Keratinocyte (primary cell): ENCODE measurements at regions not wholly inside any gene's neighbourhood (a gene's known extent, or its start where the extent isn't known, plus 50 kb on each side); places are given as distances from the start of the nearest gene placed in this dataset.

ENCODE experiments used
- DNase-seq: peaks from one replicate; pipeline ENCODE4 v3.0.0-alpha.2; 2011; ENCODE audit warnings: low read depth, missing footprints, low spot score
- FAIRE-seq: peaks from 2 replicates; lab custom pipeline; 2011; peaks lifted over from hg19 to GRCh38; lab: Jason Lieb, UNC
- H2AFZ ChIP-seq: 2 replicates; pipeline ENCODE4 v1.6.0; 2012; ENCODE audit warnings: low read length, control low read depth, inconsistent platforms; ENCODE audit not compliant: control insufficient read depth
- H3K27ac ChIP-seq: 2 replicates; pipeline ENCODE4 v1.5.1; 2011; ENCODE audit warnings: low read length; ENCODE audit not compliant: control insufficient read depth, insufficient read depth
- H3K27me3 ChIP-seq: 3 replicates; pipeline ENCODE4 v1.6.0; 2011; ENCODE audit warnings: low read length; ENCODE audit not compliant: control insufficient read depth, insufficient read depth; ENCODE audit errors: extremely low read depth
- H3K36me3 ChIP-seq, 2 experiments: 2 replicates in 1 of 2; 3 replicates in 1 of 2; pipeline ENCODE4 v1.5.1; 2011; ENCODE audit warnings: low read length in 2 of 2, mild to moderate bottlenecking in 1 of 2; ENCODE audit not compliant: control insufficient read depth in 2 of 2, insufficient read depth in 2 of 2; ENCODE audit errors: extremely low read depth in 1 of 2
- H3K4me1 ChIP-seq: 3 replicates; pipeline ENCODE4 v1.5.1; 2011; ENCODE audit warnings: low read length; ENCODE audit not compliant: control insufficient read depth, insufficient read depth; ENCODE audit errors: extremely low read depth
- H3K4me2 ChIP-seq: 3 replicates; pipeline ENCODE4 v1.6.0; 2011; ENCODE audit warnings: low read depth, low read length; ENCODE audit not compliant: control insufficient read depth, insufficient read depth; ENCODE audit errors: extremely low read depth
- H3K4me3 ChIP-seq, 3 experiments: fragments of 200-600 bp in 1 of 3; sonication (generic) in 1 of 3; 2 replicates in 2 of 3; 3 replicates in 1 of 3; pipeline ENCODE4 v1.5.1; 2011 to 2016; ENCODE audit warnings: low read length in 3 of 3, mild to moderate bottlenecking in 3 of 3, control low read depth in 2 of 3, inconsistent platforms in 1 of 3, low read depth in 1 of 3, mixed read lengths in 1 of 3, mixed run types in 1 of 3, moderate library complexity in 1 of 3; ENCODE audit not compliant: control insufficient read depth in 2 of 3, insufficient read depth in 2 of 3; ENCODE audit errors: extremely low read depth in 1 of 3
- H3K79me2 ChIP-seq: 2 replicates; pipeline ENCODE4 v1.6.0; 2012; ENCODE audit warnings: low read length; ENCODE audit not compliant: control insufficient read depth, insufficient read depth
- H3K9ac ChIP-seq: 3 replicates; pipeline ENCODE4 v1.6.0; 2011; ENCODE audit warnings: low read length; ENCODE audit not compliant: control insufficient read depth, insufficient read depth; ENCODE audit errors: extremely low read depth
- H3K9me1 ChIP-seq: 3 replicates; pipeline ENCODE4 v1.6.0; 2011; ENCODE audit warnings: low read length; ENCODE audit not compliant: control insufficient read depth, insufficient read depth; ENCODE audit errors: extremely low read depth
- H3K9me3 ChIP-seq: 2 replicates; pipeline ENCODE4 v1.5.1; 2012; ENCODE audit warnings: low read depth, low read length; ENCODE audit not compliant: control insufficient read depth
- H4K20me1 ChIP-seq: 3 replicates; pipeline ENCODE4 v1.6.0; 2011; ENCODE audit warnings: low read length; ENCODE audit not compliant: control insufficient read depth, insufficient read depth; ENCODE audit errors: extremely low read depth
- CTCF ChIP-seq, 3 experiments: IDR thresholded peaks in 1 of 3; conservative IDR thresholded peaks in 1 of 3; optimal IDR thresholded peaks in 1 of 3; 2 replicates in 2 of 3; 3 replicates in 1 of 3; pipeline versions ENCODE3 to v1.5.1; 2011; ENCODE audit warnings: low read length in 3 of 3, mild to moderate bottlenecking in 3 of 3, moderate library complexity in 2 of 3, control low read depth in 1 of 3, inconsistent platforms in 1 of 3; ENCODE audit not compliant: insufficient read depth in 2 of 3; ENCODE audit errors: extremely low read depth in 1 of 3
- EZH2 ChIP-seq: IDR thresholded peaks from one replicate; pipeline ENCODE4 v1.6.1; 2012; ENCODE audit warnings: inconsistent platforms, mild to moderate bottlenecking, low read length, moderate library complexity
- dilution Hi-C: fragments of 300-500 bp; cut with MboI; formaldehyde crosslinking; loops from one replicate; pipeline ENCODE4 v1.7.0; 2020; ENCODE audit warnings: low sequenced_read_pairs; ENCODE audit not compliant: extremely low pct_ligation_motif_present

DNA sequence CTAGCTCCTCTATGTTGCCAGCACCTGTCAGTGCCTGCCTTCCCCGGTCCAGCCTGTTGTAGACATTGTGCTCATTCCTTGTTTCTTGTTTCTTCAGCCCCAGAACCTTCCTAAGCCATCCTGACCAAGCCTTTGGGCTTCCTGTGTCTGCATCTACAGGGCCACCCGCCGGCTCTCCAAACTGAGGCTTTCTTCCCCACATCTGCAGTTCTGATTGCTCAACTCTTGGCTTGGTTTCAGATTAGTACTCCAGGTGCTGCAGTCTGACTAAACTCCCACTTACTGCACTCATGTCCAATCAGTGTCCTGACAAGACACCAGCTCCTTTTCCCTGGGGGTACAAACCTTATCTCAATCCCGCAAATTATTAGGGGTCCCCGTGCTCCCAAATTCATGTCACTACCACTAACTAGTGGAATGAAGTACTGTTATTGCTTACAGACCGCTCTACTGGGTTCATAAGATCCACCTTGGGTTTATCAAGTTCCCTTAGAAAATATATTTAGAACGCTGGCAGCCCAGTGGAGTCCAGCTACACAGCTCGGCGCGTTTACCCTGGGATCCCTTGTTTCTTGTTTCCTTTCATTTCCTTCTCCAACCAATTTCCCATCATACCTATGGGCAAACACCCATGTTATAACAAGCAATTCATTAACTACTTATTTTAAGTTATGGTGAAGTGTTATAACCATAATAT is 114.2 kb upstream of the TJP1 start:
- no peaks in the 10 kb centered on the region for H3K9me1 ChIP-seq
- peaks cover 8% of the 10 kb centered on the region for H3K9me3 ChIP-seq
- H3K4me1 ChIP-seq: peaks cover 65% of the 10 kb centered on the region
- no peaks in the 10 kb centered on the region for H3K27me3 ChIP-seq
- H3K4me3 ChIP-seq: no peak overlapping the region
- no peaks in the 10 kb centered on the region for H3K79me2 ChIP-seq
- no peak for DNase-seq
- H3K36me3 ChIP-seq: no peaks in the 10 kb centered on the region
- H4K20me1 ChIP-seq: no peaks in the 10 kb centered on the region
- no peak for TF ChIP-seq CTCF (optimal IDR thresholded peaks at IDR 0.05 in 1 of 3, IDR thresholded peaks at IDR 0.05 in 1 of 3, conservative IDR thresholded peaks at IDR 0.05 in 1 of 3; ENCODE audit: extremely low read depth in 1 of 3, insufficient read depth in 2 of 3, low read length in 3 of 3)
- TF ChIP-seq EZH2: no peak
- dilution Hi-C loops: no loop called here
- H3K9ac ChIP-seq: no peak overlapping the region
- H2AFZ ChIP-seq: no peak overlapping the region
- peak overlapping the region; percentile 59 for H3K4me2 ChIP-seq
- peak overlapping the region; percentile 76 for H3K27ac ChIP-seq
- FAIRE-seq: peak; percentile 97

- peaks cover 67% of the 10 kb centered on the region for H3K4me1 ChIP-seq
- H3K36me3 ChIP-seq: no peaks in the 10 kb centered on the region
- no peak overlapping the region for H3K4me3 ChIP-seq
- H3K4me2 ChIP-seq: no peak overlapping the region
- H3K27ac ChIP-seq: peak overlapping the region; percentile 76
- no peaks in the 10 kb centered on the region for H3K9me1 ChIP-seq
- no peaks in the 10 kb centered on the region for H3K79me2 ChIP-seq
- TF ChIP-seq CTCF (optimal IDR thresholded peaks at IDR 0.05 in 1 of 3, IDR thresholded peaks at IDR 0.05 in 1 of 3, conservative IDR thresholded peaks at IDR 0.05 in 1 of 3; ENCODE audit: extremely low read depth in 1 of 3, insufficient read depth in 2 of 3, low read length in 3 of 3) (peak; percentile 24 to 66 (median 48)), EZH2 (no peak)
- H4K20me1 ChIP-seq: no peaks in the 10 kb centered on the region
- H3K9me3 ChIP-seq: peaks cover 6% of the 10 kb centered on the region
- dilution Hi-C loops: no loop called here
- no peak overlapping the region for H3K9ac ChIP-seq
- FAIRE-seq (peak; percentile 67), DNase-seq (no peak)
- H3K27me3 ChIP-seq: no peaks in the 10 kb centered on the region
- H2AFZ ChIP-seq: no peak overlapping the region
Measured at GRCh38 chr15:29935296-29936004, 113.2 kb upstream of the TJP1 start.
